ENCODE measurements at regions not wholly inside any gene's neighbourhood (a gene's known extent, or its start where the extent isn't known, plus 50 kb on each side); places are given as distances from the start of the nearest gene placed in this dataset.

GRCh38 chr5:8013948-8014710 is 145.2 kb downstream of the MTRR start:
- TF ChIP-seq MAX (CRISPR knock-in tag; IDR thresholded peaks at IDR 0.05) (no peak), CTCF (IDR thresholded peaks at IDR 0.05) (no peak), SP1 (CRISPR knock-in tag; conservative IDR thresholded peaks at IDR 0.05) (no peak), USF1 (CRISPR knock-in tag; IDR thresholded peaks at IDR 0.05) (no peak), ZNF263 (CRISPR knock-in tag; IDR thresholded peaks at IDR 0.05; ENCODE audit: low read depth) (no peak), RELA (CRISPR knock-in tag; IDR thresholded peaks at IDR 0.05; ENCODE audit: borderline replicate concordance) (no peak), IRF1 (CRISPR knock-in tag; IDR thresholded peaks at IDR 0.05) (no peak), ZNF121 (CRISPR knock-in tag; IDR thresholded peaks at IDR 0.05) (no peak), ZBTB21 (CRISPR knock-in tag; IDR thresholded peaks at IDR 0.05; ENCODE audit: borderline replicate concordance) (no peak), FOXP1 (CRISPR knock-in tag; IDR thresholded peaks at IDR 0.05; ENCODE audit: borderline replicate concordance) (no peak), FOXJ3 (CRISPR knock-in tag; IDR thresholded peaks at IDR 0.05; ENCODE audit: borderline replicate concordance) (no peak), SMAD3 (CRISPR knock-in tag; IDR thresholded peaks at IDR 0.05; ENCODE audit: borderline replicate concordance) (no peak), FOXK1 (CRISPR knock-in tag; IDR thresholded peaks at IDR 0.05) (no peak), CBFB (CRISPR knock-in tag; IDR thresholded peaks at IDR 0.05; ENCODE audit: low read depth) (no peak)
